Sigmoid colon (tissue), 6 donors: ENCODE measurements at regions not wholly inside any gene's neighbourhood (a gene's known extent, or its start where the extent isn't known, plus 50 kb on each side); places are given as distances from the start of the nearest gene placed in this dataset.
"Not testable (repeated sequence)": the region's sequence is repeated elsewhere in the genome, so short reads cannot be mapped to it uniquely, and the experiment has no call there.

Experiments
- DNase-seq: peaks from one replicate; pipeline ENCODE4 v3.0.0-alpha.2; 2019
- H3K27ac ChIP-seq, 4 donors: fragments of 200-600 bp; sonication (generic); one replicate each; pipeline ENCODE4 v1.5.1; 2016 to 2019; ENCODE audit warnings: mild to moderate bottlenecking in 1 of 4
- H3K27me3 ChIP-seq, 3 donors: fragments of 200-600 bp; sonication (generic); one replicate each; pipeline ENCODE4 v1.5.1; 2019; ENCODE audit warnings: mild to moderate bottlenecking in 1 of 3
- H3K36me3 ChIP-seq, 4 donors: fragments of 200-600 bp; sonication (generic); one replicate each; pipeline ENCODE4 v1.5.1; 2016 to 2019
- H3K4me1 ChIP-seq, 4 donors: fragments of 200-600 bp; sonication (generic); one replicate each; pipeline ENCODE4 v1.5.1; 2017 to 2019
- H3K4me3 ChIP-seq, 4 donors: fragments of 200-600 bp; sonication (generic); one replicate each; pipeline ENCODE4 v1.5.1; 2017 to 2019; ENCODE audit warnings: mild to moderate bottlenecking in 2 of 4, moderate library complexity in 1 of 4
- H3K9me3 ChIP-seq, 4 donors: fragments of 200-600 bp in 3 of 4; sonication (generic) in 3 of 4; one replicate each; pipeline versions ENCODE4 v1.5.1 to v1.6.1; 2013 to 2019
- WGBS, 2 donors: extraction: QIAGEN DNeasy Blood & Tissue Kit; methylation state at CpG; one replicate each; pipeline ENCODE4 v1.1.7; 2013; 5-methylcytosine and 5-hydroxymethylcytosine counted together
- intact Hi-C: fragments of 100-400 bp; cut with DNase I; formaldehyde crosslinking; loops from one replicate; pipeline ENCODE4 v1.15.1; 2023
- donor health status: healthy with polysubstance abuse.
- donor health status: healthy.

GRCh38 chr7:150125831-150126230, 197.3 kb upstream of the LRRC61 start:
- DNase-seq, intact Hi-C loops, H3K4me3 ChIP-seq, H3K4me1 ChIP-seq, H3K9me3 ChIP-seq, H3K36me3 ChIP-seq, H3K27me3 ChIP-seq, H3K27ac ChIP-seq: not testable (repeated sequence)
- WGBS, 2 donors: 51 to 60% methylated on average over 8 of the region's 8 CpGs

GRCh38 chr7:150134451-150134850, 188.7 kb upstream of the LRRC61 start:
- H3K27ac ChIP-seq, DNase-seq, H3K4me3 ChIP-seq, H3K27me3 ChIP-seq, intact Hi-C loops, H3K4me1 ChIP-seq, H3K9me3 ChIP-seq, H3K36me3 ChIP-seq: not testable (repeated sequence)
- 84 to 93% methylated on average over 7 of the region's 7 CpGs for WGBS, 2 donors

GRCh38 chr7:150135620-150136190, 187.4 kb upstream of the LRRC61 start:
- WGBS, 2 donors: 84 to 88% methylated on average over 8 of the region's 8 CpGs
- H3K36me3 ChIP-seq, H3K27me3 ChIP-seq, H3K4me3 ChIP-seq, H3K4me1 ChIP-seq, H3K27ac ChIP-seq, intact Hi-C loops, DNase-seq, H3K9me3 ChIP-seq: not testable (repeated sequence)

GRCh38 chr7:150139840-150140239, 183.3 kb upstream of the LRRC61 start:
- intact Hi-C loops, H3K4me3 ChIP-seq, H3K4me1 ChIP-seq, H3K27ac ChIP-seq, H3K9me3 ChIP-seq, DNase-seq, H3K36me3 ChIP-seq, H3K27me3 ChIP-seq: not testable (repeated sequence)
- WGBS, 2 donors: 92 to 93% methylated on average over 5 of the region's 5 CpGs

- intact Hi-C loops, H3K27ac ChIP-seq, DNase-seq, H3K4me1 ChIP-seq, H3K36me3 ChIP-seq, H3K9me3 ChIP-seq, H3K27me3 ChIP-seq, H3K4me3 ChIP-seq: not testable (repeated sequence)
- 84 to 87% methylated on average over 12 of the region's 13 CpGs for WGBS, 2 donors
These were observed 181.4 kb upstream of the LRRC61 start for GRCh38 chr7:150141525-150142345.

- H3K4me1 ChIP-seq, H3K4me3 ChIP-seq, H3K36me3 ChIP-seq, H3K27ac ChIP-seq, H3K27me3 ChIP-seq, intact Hi-C loops, H3K9me3 ChIP-seq, DNase-seq: not testable (repeated sequence)
- 34 to 41% methylated on average over 3 of the region's 3 CpGs for WGBS, 2 donors
These were observed 177.0 kb upstream of the LRRC61 start for GRCh38 chr7:150146124-150146523.

- H3K27me3 ChIP-seq, H3K27ac ChIP-seq, DNase-seq, H3K4me1 ChIP-seq, H3K36me3 ChIP-seq, H3K9me3 ChIP-seq, intact Hi-C loops, H3K4me3 ChIP-seq: not testable (repeated sequence)
- WGBS, 2 donors: 47 to 48% methylated on average over 3 of the region's 3 CpGs
These were observed 175.6 kb upstream of the LRRC61 start for GRCh38 chr7:150147524-150147923.

GRCh38 chr7:150156015-150156414, 167.1 kb upstream of the LRRC61 start:
- intact Hi-C loops, H3K4me3 ChIP-seq, H3K4me1 ChIP-seq, H3K9me3 ChIP-seq, H3K36me3 ChIP-seq, DNase-seq, H3K27me3 ChIP-seq, H3K27ac ChIP-seq: not testable (repeated sequence)
- WGBS, 2 donors: 83 to 87% methylated on average over 4 of the region's 4 CpGs

- H3K4me3 ChIP-seq, DNase-seq, H3K27ac ChIP-seq, H3K4me1 ChIP-seq, H3K36me3 ChIP-seq, intact Hi-C loops, H3K27me3 ChIP-seq, H3K9me3 ChIP-seq: not testable (repeated sequence)
- 84 to 86% methylated on average over 15 of the region's 15 CpGs for WGBS, 2 donors
These were observed 164.5 kb upstream of the LRRC61 start for GRCh38 chr7:150158696-150159095.

GRCh38 chr7:150169515-150169914, 153.6 kb upstream of the LRRC61 start:
- intact Hi-C loops, DNase-seq, H3K4me1 ChIP-seq, H3K9me3 ChIP-seq, H3K36me3 ChIP-seq, H3K4me3 ChIP-seq, H3K27ac ChIP-seq, H3K27me3 ChIP-seq: not testable (repeated sequence)
- 81 to 83% methylated on average over 1 of the region's 1 CpG for WGBS, 2 donors

GRCh38 chr7:150169943-150170490, 153.1 kb upstream of the LRRC61 start:
- H3K4me1 ChIP-seq, DNase-seq, H3K4me3 ChIP-seq, H3K27ac ChIP-seq, H3K9me3 ChIP-seq, H3K27me3 ChIP-seq, H3K36me3 ChIP-seq, intact Hi-C loops: not testable (repeated sequence)
- WGBS, 2 donors: 93% methylated on average over 2 to 3 of the region's 4 CpGs

- H3K4me3 ChIP-seq, DNase-seq, H3K4me1 ChIP-seq, intact Hi-C loops, H3K9me3 ChIP-seq, H3K27me3 ChIP-seq, H3K36me3 ChIP-seq, H3K27ac ChIP-seq: not testable (repeated sequence)
- 100% methylated on average over 1 of the region's 1 CpG for WGBS, 2 donors
These were observed 139.6 kb upstream of the LRRC61 start for GRCh38 chr7:150183602-150184001.

GRCh38 chr7:150189963-150190362, 133.2 kb upstream of the LRRC61 start:
- 66 to 84% methylated on average over 1 of the region's 1 CpG for WGBS, 2 donors
- H3K27me3 ChIP-seq, H3K9me3 ChIP-seq, H3K27ac ChIP-seq, H3K4me1 ChIP-seq, intact Hi-C loops, H3K36me3 ChIP-seq, DNase-seq, H3K4me3 ChIP-seq: not testable (repeated sequence)
